Mesendoderm (in vitro differentiated cells): ENCODE measurements at regions not wholly inside any gene's neighbourhood (a gene's known extent, or its start where the extent isn't known, plus 50 kb on each side); places are given as distances from the start of the nearest gene placed in this dataset.
A peak's percentile ranks its signal among the peaks of the same experiment; 100 is the strongest.

Source experiments
- DNase-seq: peaks from one replicate; pipeline ENCODE4 v3.0.0; 2013
- H2AK5ac ChIP-seq: 2 replicates; pipeline ENCODE4 v1.6.1; 2013; ENCODE audit warnings: low read length, inconsistent platforms
- H2BK120ac ChIP-seq: 2 replicates; pipeline ENCODE4 v1.6.1; 2013; ENCODE audit warnings: low read depth, mild to moderate bottlenecking, low read length, moderate library complexity, mixed read lengths
- H2BK15ac ChIP-seq: replicated peaks from 2 replicates; pipeline ENCODE4 v1.6.1; 2013; ENCODE audit warnings: low read depth, mild to moderate bottlenecking, moderate library complexity
- H2BK5ac ChIP-seq: 2 replicates; pipeline ENCODE4 v1.6.1; 2013; ENCODE audit warnings: low read length, inconsistent platforms
- H3K18ac ChIP-seq: 2 replicates; pipeline ENCODE4 v1.6.1; 2013; ENCODE audit warnings: mild to moderate bottlenecking, low read length, mixed read lengths
- H3K23ac ChIP-seq: one replicate; pipeline ENCODE4 v1.6.1; 2013; ENCODE audit warnings: low read length
- H3K27ac ChIP-seq: 2 replicates; pipeline ENCODE4 v1.5.1; 2013; ENCODE audit warnings: low read depth, mild to moderate bottlenecking, inconsistent platforms, low read length, moderate library complexity
- H3K27me3 ChIP-seq: 2 replicates; pipeline ENCODE4 v1.6.1; 2013; ENCODE audit warnings: low read length, control low read depth, mild to moderate bottlenecking, inconsistent platforms; ENCODE audit not compliant: insufficient read depth, poor library complexity
- H3K36me3 ChIP-seq: 2 replicates; pipeline ENCODE4 v1.6.1; 2013; ENCODE audit warnings: low read length, inconsistent platforms; ENCODE audit not compliant: control insufficient read depth, insufficient read depth
- H3K4ac ChIP-seq: one replicate; pipeline ENCODE4 v1.6.1; 2013; ENCODE audit warnings: low read depth, mild to moderate bottlenecking, low read length, moderate library complexity
- H3K4me1 ChIP-seq: 2 replicates; pipeline ENCODE4 v1.6.1; 2013; ENCODE audit warnings: low read depth, low read length, inconsistent platforms; ENCODE audit not compliant: control insufficient read depth
- H3K4me2 ChIP-seq: 2 replicates; pipeline ENCODE4 v1.6.1; 2013; ENCODE audit warnings: low read length
- H3K4me3 ChIP-seq: 2 replicates; pipeline ENCODE4 v1.5.1; 2013; ENCODE audit warnings: mild to moderate bottlenecking, low read length
- H3K56ac ChIP-seq: one replicate; pipeline ENCODE4 v1.6.1; 2013; ENCODE audit warnings: low read length
- H3K79me1 ChIP-seq: 2 replicates; pipeline ENCODE4 v1.6.1; 2013; ENCODE audit warnings: low read length, inconsistent platforms
- H3K79me2 ChIP-seq: 2 replicates; pipeline ENCODE4 v1.6.1; 2013; ENCODE audit warnings: mild to moderate bottlenecking, low read length; ENCODE audit not compliant: control insufficient read depth, insufficient read depth
- H3K9ac ChIP-seq: 2 replicates; pipeline ENCODE4 v1.6.1; 2013; ENCODE audit warnings: low read length, inconsistent platforms
- H4K5ac ChIP-seq: one replicate; pipeline ENCODE4 v1.6.1; 2013; ENCODE audit warnings: low read length
- H4K8ac ChIP-seq: one replicate; pipeline ENCODE4 v1.6.1; 2013; ENCODE audit warnings: low read depth, mild to moderate bottlenecking, control low read depth, low read length, moderate library complexity
- WGBS: extraction: QIAGEN DNeasy Blood & Tissue Kit; methylation state at CpG from one replicate; pipeline ENCODE4 v1.1.7; 2013; ENCODE audit warnings: low lambda C conversion rate, missing lambda C conversion rate; ENCODE audit not compliant: insufficient coverage; ENCODE audit errors: extremely low coverage; 5-methylcytosine and 5-hydroxymethylcytosine counted together

DNA sequence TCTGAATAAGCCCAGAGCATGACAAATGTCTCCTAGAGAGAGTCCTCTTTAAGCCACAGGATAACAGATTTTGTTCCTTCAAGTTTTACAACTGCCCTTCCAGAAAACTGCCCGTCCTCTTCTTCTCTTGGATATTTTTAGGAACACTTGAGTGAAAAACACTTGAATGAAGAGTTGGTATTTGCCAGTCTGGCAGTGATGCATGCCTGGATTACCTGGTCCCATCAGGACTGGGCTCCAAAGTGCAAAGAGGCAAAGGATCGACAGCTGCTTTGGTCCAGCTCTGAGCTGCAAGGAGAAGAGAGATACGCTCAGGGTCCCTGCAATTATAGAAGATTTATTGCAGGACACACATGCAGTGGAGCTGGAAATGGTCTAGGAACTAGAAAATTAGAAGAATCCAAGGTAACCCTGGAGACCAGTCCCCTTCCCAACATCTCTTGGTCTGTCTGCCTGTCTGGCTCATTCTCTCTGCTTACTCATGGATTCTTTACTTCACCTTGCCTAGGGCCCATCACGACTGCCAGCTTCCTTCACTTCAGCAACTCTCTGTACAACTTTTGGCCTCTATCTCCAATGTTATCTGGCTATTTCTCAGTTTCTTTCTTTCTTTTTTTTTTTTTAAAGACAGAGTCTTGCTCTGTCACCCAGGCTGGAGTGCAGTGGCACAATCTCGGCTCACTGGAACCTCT, 112.1 kb upstream of the SIX2 start:
- Histone ChIP-seq H3K4ac (no peak overlapping the region), H2BK15ac (no peak overlapping the region), H4K8ac (no peak overlapping the region), H3K27me3 (no peaks in the 10 kb centered on the region), H3K36me3 (no peaks in the 10 kb centered on the region), H4K5ac (no peak overlapping the region), H3K56ac (no peak overlapping the region), H3K79me2 (no peaks in the 10 kb centered on the region), H2AK5ac (no peak overlapping the region), H3K18ac (no peak overlapping the region), H3K4me1 (peaks cover 10% of the 10 kb centered on the region), H3K9ac (no peak overlapping the region), H3K23ac (no peak overlapping the region), H3K79me1 (no peaks in the 10 kb centered on the region), H3K27ac (no peak overlapping the region), H3K4me3 (no peak overlapping the region), H3K4me2 (no peak overlapping the region), H2BK120ac (no peak overlapping the region), H2BK5ac (no peak overlapping the region)
- WGBS, result no CpG with 5 or more reads among the region's 5 CpGs
- DNase-seq, result no peak

DNA sequence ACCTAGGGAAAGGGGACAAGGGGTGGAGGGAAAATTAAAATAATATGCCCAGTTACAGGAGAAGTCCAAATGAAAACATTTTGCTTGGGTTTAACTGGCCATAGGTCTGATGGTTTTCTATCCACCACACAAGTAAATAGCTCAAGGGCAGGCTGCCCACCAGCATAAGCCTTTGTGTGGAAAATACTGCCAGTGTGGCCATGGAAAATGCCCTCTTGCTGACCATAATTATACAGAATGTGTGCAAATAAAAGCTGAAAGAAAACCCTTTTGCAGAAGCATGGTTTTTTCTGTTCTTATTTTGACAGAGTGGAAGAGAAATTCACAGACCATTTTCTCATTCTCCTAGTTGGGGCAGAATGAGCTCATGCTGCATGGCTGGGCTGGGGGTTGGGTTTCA, 111.3 kb upstream of the SIX2 start:
- Histone ChIP-seq H3K27ac (no peak overlapping the region), H3K4me3 (no peak overlapping the region), H3K79me2 (no peaks in the 10 kb centered on the region), H4K5ac (no peak overlapping the region), H2BK120ac (no peak overlapping the region), H3K56ac (no peak overlapping the region), H3K18ac (peak overlapping the region; percentile 20), H3K79me1 (no peaks in the 10 kb centered on the region), H2BK5ac (no peak overlapping the region), H3K4me1 (peaks cover 10% of the 10 kb centered on the region), H3K23ac (no peak overlapping the region), H3K36me3 (no peaks in the 10 kb centered on the region), H2AK5ac (no peak overlapping the region), H4K8ac (no peak overlapping the region), H3K27me3 (no peaks in the 10 kb centered on the region), H2BK15ac (no peak overlapping the region), H3K4ac (no peak overlapping the region), H3K4me2 (no peak overlapping the region), H3K9ac (no peak overlapping the region)
- DNase-seq, result no peak

DNA sequence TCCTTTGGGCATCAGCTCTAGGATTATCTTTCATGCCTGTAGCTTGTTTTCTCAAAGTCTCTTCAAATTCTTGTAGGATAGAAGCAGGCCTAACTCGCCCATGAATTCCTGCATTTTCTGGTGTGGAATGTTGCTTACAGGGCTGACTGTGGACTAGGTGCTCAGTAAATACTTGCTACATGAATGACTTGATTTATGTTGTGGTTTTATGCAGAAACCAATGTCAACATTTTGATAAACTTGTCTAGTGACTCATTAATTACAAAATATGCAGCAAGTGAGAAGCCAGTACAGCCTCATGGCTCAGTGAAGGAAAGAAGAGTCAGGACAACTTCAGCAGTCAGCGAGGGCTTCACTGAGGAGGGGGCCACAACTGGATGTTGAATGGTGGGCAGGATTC, 110.6 kb upstream of the SIX2 start:
- H3K27me3 ChIP-seq, result no peaks in the 10 kb centered on the region
- H3K56ac ChIP-seq, result no peak overlapping the region
- no peak overlapping the region for H4K5ac ChIP-seq
- no peaks in the 10 kb centered on the region for H3K79me2 ChIP-seq
- no peaks in the 10 kb centered on the region for H3K79me1 ChIP-seq
- no peak overlapping the region for H3K9ac ChIP-seq
- no peak overlapping the region for H2BK5ac ChIP-seq
- no peak overlapping the region for H3K23ac ChIP-seq
- H2AK5ac ChIP-seq, result no peak overlapping the region
- H2BK120ac ChIP-seq, result no peak overlapping the region
- WGBS, result no CpG with 5 or more reads among the region's 2 CpGs
- no peak overlapping the region for H3K18ac ChIP-seq
- no peak overlapping the region for H3K27ac ChIP-seq
- peaks cover 10% of the 10 kb centered on the region for H3K4me1 ChIP-seq
- no peak overlapping the region for H3K4me3 ChIP-seq
- DNase-seq, result peak; percentile 50
- no peak overlapping the region for H4K8ac ChIP-seq
- H3K36me3 ChIP-seq, result no peaks in the 10 kb centered on the region
- H3K4ac ChIP-seq, result no peak overlapping the region
- H3K4me2 ChIP-seq, result no peak overlapping the region
- H2BK15ac ChIP-seq, result no peak overlapping the region

DNA sequence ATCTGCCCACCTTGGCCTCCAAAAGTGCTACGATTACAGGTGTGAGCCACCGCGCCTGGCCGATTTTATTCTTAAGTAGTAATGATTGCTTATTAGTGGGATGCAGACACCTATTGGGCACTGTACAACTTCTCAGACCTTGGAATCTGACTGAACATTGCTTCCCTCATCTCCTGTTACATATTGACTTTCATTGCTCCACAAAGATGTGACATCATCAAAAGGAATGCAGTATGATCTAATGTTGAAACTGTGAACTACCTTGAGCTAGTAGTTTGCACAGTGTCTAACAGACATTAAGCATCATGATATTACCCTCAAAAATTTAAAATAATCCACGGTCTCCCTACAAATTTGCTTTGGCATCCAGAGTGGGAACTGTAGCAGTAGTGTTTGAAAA, 109.8 kb upstream of the SIX2 start:
- Histone ChIP-seq H3K36me3 (no peaks in the 10 kb centered on the region), H4K8ac (no peak overlapping the region), H3K9ac (no peak overlapping the region), H2AK5ac (no peak overlapping the region), H2BK5ac (no peak overlapping the region), H3K79me1 (no peaks in the 10 kb centered on the region), H3K18ac (no peak overlapping the region), H3K4me2 (no peak overlapping the region), H3K4ac (no peak overlapping the region), H3K27me3 (no peaks in the 10 kb centered on the region), H3K4me3 (no peak overlapping the region), H3K56ac (no peak overlapping the region), H2BK15ac (no peak overlapping the region), H2BK120ac (no peak overlapping the region), H3K4me1 (peaks cover 10% of the 10 kb centered on the region), H3K23ac (no peak overlapping the region), H3K27ac (no peak overlapping the region), H3K79me2 (no peaks in the 10 kb centered on the region), H4K5ac (no peak overlapping the region)
- DNase-seq, result no peak
- no CpG with 5 or more reads among the region's 5 CpGs for WGBS

DNA sequence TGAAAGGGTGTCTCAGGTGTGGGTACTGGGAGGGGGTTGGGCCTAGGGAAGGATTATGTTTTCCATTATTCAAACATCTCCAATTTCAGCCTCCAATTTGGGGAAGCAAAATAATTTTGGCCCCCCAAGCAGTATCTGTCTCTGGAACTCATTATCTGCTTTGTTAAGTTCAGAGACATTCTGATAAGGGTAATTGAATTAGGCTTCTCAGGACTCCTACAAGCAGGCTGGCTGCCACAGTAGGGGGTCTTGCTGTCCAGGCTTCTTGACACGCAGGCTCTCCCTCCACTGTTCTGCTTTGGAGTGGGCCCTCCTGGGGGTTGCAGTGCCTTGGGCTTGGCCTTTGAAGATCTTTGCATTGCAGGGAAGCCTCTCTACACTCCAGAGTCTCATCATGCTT, 108.1 kb upstream of the SIX2 start:
- Histone ChIP-seq H3K4me3 (no peak overlapping the region), H2BK120ac (no peak overlapping the region), H2BK15ac (no peak overlapping the region), H3K27me3 (no peaks in the 10 kb centered on the region), H3K9ac (no peak overlapping the region), H3K27ac (no peak overlapping the region), H4K8ac (no peak overlapping the region), H4K5ac (no peak overlapping the region), H2AK5ac (no peak overlapping the region), H3K4ac (no peak overlapping the region), H3K18ac (peak overlapping the region; percentile 29), H3K4me2 (no peak overlapping the region), H3K79me2 (no peaks in the 10 kb centered on the region), H3K4me1 (peaks cover 10% of the 10 kb centered on the region), H3K56ac (no peak overlapping the region), H3K23ac (no peak overlapping the region), H3K79me1 (no peaks in the 10 kb centered on the region), H3K36me3 (no peaks in the 10 kb centered on the region), H2BK5ac (no peak overlapping the region)
- peak; percentile 83 for DNase-seq
- no CpG with 5 or more reads among the region's 1 CpG for WGBS

DNA sequence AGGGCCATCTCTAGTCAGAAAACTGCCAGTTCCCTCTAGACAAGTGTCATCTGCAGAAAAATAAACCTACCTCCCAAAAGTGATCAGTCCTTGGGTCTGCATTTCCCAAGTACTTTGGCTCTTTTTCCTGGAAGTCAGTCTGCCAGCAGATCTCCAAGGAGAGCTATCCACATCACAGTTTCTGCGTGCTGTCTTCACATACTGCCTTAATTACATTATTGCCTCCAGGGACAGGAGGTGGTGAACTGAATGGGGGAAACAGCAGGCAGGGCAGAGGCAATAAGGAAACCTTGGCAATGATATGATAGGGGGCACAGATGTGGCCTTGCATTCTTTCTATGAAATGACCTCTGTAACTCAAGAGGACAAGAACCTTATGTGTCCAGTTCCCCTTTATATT, 105.9 kb upstream of the SIX2 start:
- Histone ChIP-seq H3K27ac (no peak overlapping the region), H3K56ac (no peak overlapping the region), H4K5ac (no peak overlapping the region), H3K36me3 (no peaks in the 10 kb centered on the region), H2BK5ac (no peak overlapping the region), H3K4ac (no peak overlapping the region), H3K18ac (no peak overlapping the region), H3K4me1 (peaks cover 10% of the 10 kb centered on the region), H4K8ac (no peak overlapping the region), H3K79me2 (no peaks in the 10 kb centered on the region), H2BK120ac (no peak overlapping the region), H3K9ac (no peak overlapping the region), H3K79me1 (no peaks in the 10 kb centered on the region), H3K23ac (no peak overlapping the region), H3K27me3 (no peaks in the 10 kb centered on the region), H3K4me2 (no peak overlapping the region), H3K4me3 (no peak overlapping the region), H2BK15ac (no peak overlapping the region), H2AK5ac (no peak overlapping the region)
- no peak for DNase-seq
- WGBS, result no CpG with 5 or more reads among the region's 1 CpG
